K562 (cell line): ENCODE measurements at regions not wholly inside any gene's neighbourhood (a gene's known extent, or its start where the extent isn't known, plus 50 kb on each side); places are given as distances from the start of the nearest gene placed in this dataset.

Experiments
- EP300 ChIP-seq: IDR thresholded peaks from 2 replicates; pipeline ENCODE4 v1.6.1; 2012; ENCODE audit warnings: low read length, improper control_type of control experiment
- FOXJ2 ChIP-seq: fragments of 200-800 bp; sonication (Bioruptor generic); IDR thresholded peaks from 2 replicates; pipeline ENCODE4 v1.6.1; 2016; ENCODE audit warnings: missing genetic modification characterization, missing compliant biosample characterization
- IFI16 ChIP-seq: fragments of 250-450 bp; sonication (Bioruptor Pico); IDR thresholded peaks from 2 replicates; pipeline ENCODE4 v2.1.2; 2022; ENCODE audit warnings: mild to moderate bottlenecking, inconsistent platforms
- MAFK ChIP-seq: IDR thresholded peaks from 2 replicates; pipeline ENCODE4 v1.6.1; 2011; ENCODE audit warnings: low read length, improper control_type of control experiment
- NR1H2 ChIP-seq: sonication (generic); formaldehyde crosslinking; IDR thresholded peaks from 2 replicates; pipeline ENCODE4 v1.4.0; 2020; ENCODE audit warnings: mild to moderate bottlenecking, missing genetic modification reagents
- POLR2AphosphoS5 ChIP-seq: IDR thresholded peaks from 2 replicates; pipeline ENCODE4 v1.6.1; 2011; ENCODE audit warnings: mild to moderate bottlenecking, low read depth, low read length, moderate library complexity; ENCODE audit not compliant: control insufficient read depth, insufficient read depth
- RCOR1 ChIP-seq, 2 experiments: IDR thresholded peaks; 2 replicates each; pipeline ENCODE4 v1.6.1; 2012; ENCODE audit warnings: low read depth in 2 of 2, low read length in 2 of 2, borderline replicate concordance in 1 of 2, improper control_type of control experiment in 1 of 2
- TGIF2 ChIP-seq: sonication (generic); formaldehyde crosslinking; IDR thresholded peaks from 2 replicates; pipeline ENCODE4 v1.8.1; 2022; ENCODE audit warnings: mild to moderate bottlenecking, missing genetic modification reagents, moderate library complexity
- TF ChIP-seq, protein P1 (sequence below), 3 experiments: IDR thresholded peaks in 2 of 3; conservative IDR thresholded peaks in 1 of 3; 2 replicates each; pipeline ENCODE4 v1.5.1; 2011 to 2012; ENCODE audit warnings: low read length in 3 of 3, mild to moderate bottlenecking in 3 of 3, control low read depth in 2 of 3, improper control_type of control experiment in 1 of 3, inconsistent platforms in 1 of 3, low read depth in 1 of 3, mixed read lengths in 1 of 3, moderate library complexity in 1 of 3; ENCODE audit not compliant: insufficient read depth in 2 of 3

DNA sequence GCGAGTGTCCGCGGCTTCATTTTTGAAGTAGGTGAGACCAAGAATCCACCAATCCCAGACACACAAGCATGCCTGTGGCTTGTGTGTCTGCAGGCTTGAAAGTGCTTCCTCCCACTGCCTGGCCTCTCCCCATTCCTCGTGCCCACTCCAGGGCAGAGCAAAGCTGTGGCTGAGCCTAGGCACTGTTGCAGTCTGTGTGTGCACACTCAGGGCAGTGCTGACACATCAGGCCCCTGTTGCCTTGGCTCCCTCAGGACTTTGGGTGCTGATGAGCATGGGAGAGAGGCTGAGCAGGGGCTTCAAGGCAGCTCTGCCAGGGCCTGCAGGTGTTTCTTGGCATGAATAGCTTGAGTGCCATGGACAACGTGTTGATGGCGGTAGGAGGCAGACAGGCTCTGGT is 776.7 kb downstream of the CDH11 start:
- no peak for TF ChIP-seq TGIF2 (CRISPR knock-in tag)
- TF ChIP-seq, protein P1, sequence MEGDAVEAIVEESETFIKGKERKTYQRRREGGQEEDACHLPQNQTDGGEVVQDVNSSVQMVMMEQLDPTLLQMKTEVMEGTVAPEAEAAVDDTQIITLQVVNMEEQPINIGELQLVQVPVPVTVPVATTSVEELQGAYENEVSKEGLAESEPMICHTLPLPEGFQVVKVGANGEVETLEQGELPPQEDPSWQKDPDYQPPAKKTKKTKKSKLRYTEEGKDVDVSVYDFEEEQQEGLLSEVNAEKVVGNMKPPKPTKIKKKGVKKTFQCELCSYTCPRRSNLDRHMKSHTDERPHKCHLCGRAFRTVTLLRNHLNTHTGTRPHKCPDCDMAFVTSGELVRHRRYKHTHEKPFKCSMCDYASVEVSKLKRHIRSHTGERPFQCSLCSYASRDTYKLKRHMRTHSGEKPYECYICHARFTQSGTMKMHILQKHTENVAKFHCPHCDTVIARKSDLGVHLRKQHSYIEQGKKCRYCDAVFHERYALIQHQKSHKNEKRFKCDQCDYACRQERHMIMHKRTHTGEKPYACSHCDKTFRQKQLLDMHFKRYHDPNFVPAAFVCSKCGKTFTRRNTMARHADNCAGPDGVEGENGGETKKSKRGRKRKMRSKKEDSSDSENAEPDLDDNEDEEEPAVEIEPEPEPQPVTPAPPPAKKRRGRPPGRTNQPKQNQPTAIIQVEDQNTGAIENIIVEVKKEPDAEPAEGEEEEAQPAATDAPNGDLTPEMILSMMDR (IDR thresholded peaks at IDR 0.05 in 2 of 3, conservative IDR thresholded peaks at IDR 0.05 in 1 of 3; ENCODE audit: insufficient read depth in 2 of 3, low read depth in 1 of 3, low read length in 3 of 3), result no peak
- no peak for TF ChIP-seq MAFK
- TF ChIP-seq NR1H2 (CRISPR knock-in tag), result no peak
- no peak for TF ChIP-seq IFI16
- no peak for TF ChIP-seq RCOR1 (IDR thresholded peaks at IDR 0.05; ENCODE audit: borderline replicate concordance in 1 of 2, low read depth in 2 of 2, low read length in 2 of 2)
- TF ChIP-seq POLR2AphosphoS5, result no peak
- no peak for TF ChIP-seq EP300
- no peak for TF ChIP-seq FOXJ2 (tag)
